NCI-H460 (cell line): ENCODE measurements at regions not wholly inside any gene's neighbourhood (a gene's known extent, or its start where the extent isn't known, plus 50 kb on each side); places are given as distances from the start of the nearest gene placed in this dataset.

ENCODE experiments used
- DNase-seq: peaks from one replicate; pipeline ENCODE4 v3.0.0-alpha.2; 2016; ENCODE audit warnings: low read depth; ENCODE audit errors: extremely low read depth

GRCh38 chr3:159796226-159796625, 192.4 kb upstream of the IL12A start:
- DNase-seq, result no peak

GRCh38 chr3:159796744-159797143, 191.9 kb upstream of the IL12A start:
- no peak for DNase-seq

- no peak for DNase-seq
Measured at GRCh38 chr3:159797771-159798170, 190.9 kb upstream of the IL12A start.

GRCh38 chr3:159798951-159799350, 189.7 kb upstream of the IL12A start:
- no peak for DNase-seq

- no peak for DNase-seq
Measured at GRCh38 chr3:159800434-159801155, 188.0 kb upstream of the IL12A start.

GRCh38 chr3:159802864-159803263, 185.8 kb upstream of the IL12A start:
- no peak for DNase-seq

GRCh38 chr3:159803459-159803858, 185.2 kb upstream of the IL12A start:
- DNase-seq, result no peak

- DNase-seq, result peak; percentile 79
Measured at GRCh38 chr3:159804726-159805410, 183.8 kb upstream of the IL12A start.

GRCh38 chr3:159805411-159805772, 183.2 kb upstream of the IL12A start:
- no peak for DNase-seq

GRCh38 chr3:159806412-159806811, 182.2 kb upstream of the IL12A start:
- DNase-seq, result no peak

GRCh38 chr3:159807137-159808040, 181.2 kb upstream of the IL12A start:
- no peak for DNase-seq

- DNase-seq, result no peak
Measured at GRCh38 chr3:159813822-159814531, 174.7 kb upstream of the IL12A start.

GRCh38 chr3:159816512-159816911, 172.1 kb upstream of the IL12A start:
- DNase-seq, result no peak

GRCh38 chr3:159817126-159817525, 171.5 kb upstream of the IL12A start:
- no peak for DNase-seq

GRCh38 chr3:159817571-159817970, 171.1 kb upstream of the IL12A start:
- no peak for DNase-seq

- DNase-seq, result no peak
Measured at GRCh38 chr3:159818399-159818798, 170.2 kb upstream of the IL12A start.

- no peak for DNase-seq
Measured at GRCh38 chr3:159818997-159819500, 169.6 kb upstream of the IL12A start.

- no peak for DNase-seq
Measured at GRCh38 chr3:159819676-159820075, 169.0 kb upstream of the IL12A start.

GRCh38 chr3:159821110-159821509, 167.5 kb upstream of the IL12A start:
- no peak for DNase-seq

- no peak for DNase-seq
Measured at GRCh38 chr3:159821736-159822135, 166.9 kb upstream of the IL12A start.

GRCh38 chr3:159823780-159824179, 164.9 kb upstream of the IL12A start:
- DNase-seq, result no peak
